Natural killer cell (primary cell): ENCODE measurements at regions not wholly inside any gene's neighbourhood (a gene's known extent, or its start where the extent isn't known, plus 50 kb on each side); places are given as distances from the start of the nearest gene placed in this dataset.

Experiments
- ATAC-seq, 3 donors: fragments of 150-1000 bp in 2 of 3; fragments of 200-7000 bp in 1 of 3; cut with Tn5 transposase; 1 replicate in 1 of 3; 2 replicates in 2 of 3; pipeline ENCODE4 v1.10.0; 2021; ENCODE audit warnings: mild to moderate bottlenecking in 2 of 3, moderate library complexity in 2 of 3
- DNase-seq, 2 donors: peaks; one replicate each; pipeline versions ENCODE4 v3.0.0 to v3.0.0-alpha.2; 2013 to 2021; ENCODE audit warnings: mixed read lengths in 1 of 2
- H3K27ac ChIP-seq: one replicate; pipeline ENCODE4 v1.5.1; 2013; ENCODE audit warnings: mild to moderate bottlenecking, low read length
- H3K27me3 ChIP-seq: one replicate; pipeline ENCODE4 v1.6.1; 2013; ENCODE audit warnings: low read length; ENCODE audit not compliant: control insufficient read depth, insufficient read depth
- H3K36me3 ChIP-seq: one replicate; pipeline ENCODE4 v1.6.1; 2013; ENCODE audit warnings: low read length; ENCODE audit not compliant: control insufficient read depth, insufficient read depth
- H3K4me1 ChIP-seq: one replicate; pipeline ENCODE4 v1.6.1; 2013; ENCODE audit warnings: low read length; ENCODE audit not compliant: control insufficient read depth, insufficient read depth
- H3K4me3 ChIP-seq: one replicate; pipeline ENCODE4 v1.5.1; 2013; ENCODE audit warnings: low read length
- H3K9me3 ChIP-seq: one replicate; pipeline ENCODE4 v1.6.1; 2013; ENCODE audit warnings: low read length; ENCODE audit not compliant: control insufficient read depth, insufficient read depth
- H3K27ac Mint-ChIP-seq, 2 donors: one replicate each; pipeline ENCODE4 v1.8.0; 2022; ENCODE audit warnings: mild to moderate bottlenecking in 2 of 2, mixed read lengths in 2 of 2, moderate library complexity in 1 of 2
- H3K27me3 Mint-ChIP-seq, 2 donors: one replicate each; pipeline ENCODE4 v1.8.0; 2022; ENCODE audit warnings: low read depth in 2 of 2, mixed read lengths in 2 of 2
- H3K36me3 Mint-ChIP-seq: one replicate; pipeline ENCODE4 v1.8.0; 2022; ENCODE audit warnings: mixed read lengths
- H3K4me1 Mint-ChIP-seq, 2 donors: one replicate each; pipeline ENCODE4 v1.8.0; 2022; ENCODE audit warnings: mixed read lengths in 2 of 2
- H3K4me3 Mint-ChIP-seq: one replicate; pipeline ENCODE4 v1.8.0; 2022; ENCODE audit warnings: mild to moderate bottlenecking, moderate library complexity, mixed read lengths
- H3K9me3 Mint-ChIP-seq, 2 donors: one replicate each; pipeline ENCODE4 v1.8.0; 2022; ENCODE audit warnings: mixed read lengths in 2 of 2
- CTCF ChIP-seq: fragments of 200-600 bp; IDR thresholded peaks from one replicate; pipeline ENCODE4 v1.8.0; 2022; ENCODE audit warnings: antibody characterized with exemption
- WGBS: methylation state at CpG from one replicate; pipeline ENCODE4 v1.1.7; 2013; ENCODE audit warnings: missing lambda C conversion rate; ENCODE audit not compliant: insufficient coverage; 5-methylcytosine and 5-hydroxymethylcytosine counted together
- intact Hi-C: fragments of 100-400 bp; cut with micrococcal nuclease; formaldehyde crosslinking; loops from one replicate; pipeline ENCODE4 v1.14.2; 2022

GRCh38 chr12:38391007-38391406 lies 74.4 kb downstream of the ALG10B start:
- Histone ChIP-seq H3K36me3 (no peaks in the 10 kb centered on the region), H3K27ac (no peak overlapping the region), H3K4me1 (no peaks in the 10 kb centered on the region), H3K4me3 (no peak overlapping the region), H3K27me3 (no peaks in the 10 kb centered on the region), H3K9me3 (no peaks in the 10 kb centered on the region)
- intact Hi-C loops, result no loop called here
- no peak overlapping the region for H3K4me3 Mint-ChIP-seq
- no peaks in the 10 kb centered on the region for H3K36me3 Mint-ChIP-seq
- H3K4me1 Mint-ChIP-seq, result no peaks in the 10 kb centered on the region
- H3K27ac Mint-ChIP-seq, result no peak overlapping the region
- H3K9me3 Mint-ChIP-seq, result peaks cover 0 to 10% of the 10 kb centered on the region in 2 donors
- TF ChIP-seq CTCF, result no peak
- H3K27me3 Mint-ChIP-seq, result no peaks in the 10 kb centered on the region
- 53% methylated on average over 1 of the region's 1 CpG for WGBS
- ATAC-seq (no peak), DNase-seq (no peak)

- DNase-seq (peak in 1 of 2 donors; percentile 1), ATAC-seq (no peak)
- intact Hi-C loops, result no loop called here
- no peaks in the 10 kb centered on the region for H3K4me1 ChIP-seq
- H3K27ac ChIP-seq, result no peak overlapping the region
- Mint-ChIP-seq H3K4me3 (no peak overlapping the region), H3K27ac (no peak overlapping the region), H3K9me3 (peaks cover 3 to 15% of the 10 kb centered on the region in 2 donors), H3K4me1 (no peaks in the 10 kb centered on the region), H3K27me3 (no peaks in the 10 kb centered on the region), H3K36me3 (no peaks in the 10 kb centered on the region)
- H3K27me3 ChIP-seq, result no peaks in the 10 kb centered on the region
- H3K9me3 ChIP-seq, result no peaks in the 10 kb centered on the region
- TF ChIP-seq CTCF, result no peak
- 77% methylated on average over 4 of the region's 5 CpGs for WGBS
- no peaks in the 10 kb centered on the region for H3K36me3 ChIP-seq
- no peak overlapping the region for H3K4me3 ChIP-seq
These were observed 76.1 kb downstream of the ALG10B start for GRCh38 chr12:38392554-38393144.

- no peaks in the 10 kb centered on the region for H3K36me3 Mint-ChIP-seq
- ATAC-seq (no peak), DNase-seq (no peak)
- no peak overlapping the region for H3K4me3 Mint-ChIP-seq
- peaks cover 13 to 16% of the 10 kb centered on the region in 2 donors for H3K9me3 Mint-ChIP-seq
- Histone ChIP-seq H3K4me3 (no peak overlapping the region), H3K4me1 (no peaks in the 10 kb centered on the region), H3K36me3 (no peaks in the 10 kb centered on the region), H3K9me3 (no peaks in the 10 kb centered on the region), H3K27ac (no peak overlapping the region), H3K27me3 (no peaks in the 10 kb centered on the region)
- no CpG with 5 or more reads among the region's 2 CpGs for WGBS
- H3K4me1 Mint-ChIP-seq, result no peaks in the 10 kb centered on the region
- H3K27me3 Mint-ChIP-seq, result no peaks in the 10 kb centered on the region
- TF ChIP-seq CTCF, result no peak
- no peak overlapping the region for H3K27ac Mint-ChIP-seq
- intact Hi-C loops, result no loop called here
These were observed 83.2 kb downstream of the ALG10B start for GRCh38 chr12:38399711-38400206.

- TF ChIP-seq CTCF, result no peak
- H3K9me3 Mint-ChIP-seq, result peaks cover 14% of the 10 kb centered on the region in 2 donors
- no peak overlapping the region for H3K4me3 Mint-ChIP-seq
- DNase-seq, result no peak
- H3K27ac Mint-ChIP-seq, result no peak overlapping the region
- no peaks in the 10 kb centered on the region for H3K36me3 Mint-ChIP-seq
- Histone ChIP-seq H3K27ac (no peak overlapping the region), H3K36me3 (no peaks in the 10 kb centered on the region), H3K4me3 (no peak overlapping the region), H3K9me3 (no peaks in the 10 kb centered on the region), H3K4me1 (no peaks in the 10 kb centered on the region), H3K27me3 (no peaks in the 10 kb centered on the region)
- H3K27me3 Mint-ChIP-seq, result no peaks in the 10 kb centered on the region
- no peaks in the 10 kb centered on the region for H3K4me1 Mint-ChIP-seq
- intact Hi-C loops, result no loop called here
- no peak for ATAC-seq
These were observed 86.2 kb downstream of the ALG10B start for GRCh38 chr12:38402811-38403210.
